BLaER1 treated with 17β-estradiol and CSF1 and Interleukin-3, amounts not matched to agents 10 nM and 100 nM (cell line): ENCODE measurements at regions not wholly inside any gene's neighbourhood (a gene's known extent, or its start where the extent isn't known, plus 50 kb on each side); places are given as distances from the start of the nearest gene placed in this dataset.
A peak's percentile ranks its signal among the peaks of the same experiment; 100 is the strongest.

Experiments used
- H3K27ac ChIP-seq, 11 experiments: shearing (Covaris generic); formaldehyde crosslinking; 2 replicates each; pipeline ENCODE4 v1.8.1; 2022
- H3K27me3 ChIP-seq, 11 experiments: shearing (Covaris generic); formaldehyde crosslinking; 2 replicates each; pipeline ENCODE4 v1.8.1; 2022
- H3K36me3 ChIP-seq, 11 experiments: shearing (Covaris generic); formaldehyde crosslinking; 2 replicates each; pipeline ENCODE4 v1.8.1; 2022
- H3K4me1 ChIP-seq, 10 experiments: shearing (Covaris generic); formaldehyde crosslinking; 2 replicates each; pipeline ENCODE4 v1.8.1; 2022
- H3K4me2 ChIP-seq, 11 experiments: shearing (Covaris generic); formaldehyde crosslinking; 2 replicates each; pipeline ENCODE4 v1.8.1; 2022
- H3K4me3 ChIP-seq, 10 experiments: shearing (Covaris generic); formaldehyde crosslinking; 2 replicates each; pipeline ENCODE4 v1.8.1; 2022
- H3K9ac ChIP-seq, 11 experiments: shearing (Covaris generic); formaldehyde crosslinking; 2 replicates each; pipeline ENCODE4 v1.8.1; 2022
- H3K9me3 ChIP-seq, 11 experiments: shearing (Covaris generic); formaldehyde crosslinking; replicated peaks in 1 of 11; 2 replicates each; pipeline ENCODE4 v1.8.1; 2022
- H4K20me1 ChIP-seq, 11 experiments: shearing (Covaris generic); formaldehyde crosslinking; 2 replicates each; pipeline ENCODE4 v1.8.1; 2022
- Cebpa-rat ChIP-seq, 11 experiments: shearing (Covaris generic); IDR thresholded peaks; 2 replicates each; pipeline ENCODE4 v1.8.1; 2022

GRCh38 chr5:92906798-92907376, 674.1 kb downstream of the NR2F1-AS1 start:
- H3K27ac ChIP-seq = no peak overlapping the region
- no peaks in the 10 kb centered on the region for H3K27me3 ChIP-seq
- no peak for TF ChIP-seq Cebpa-rat (IDR thresholded peaks at IDR 0.05)
- H3K9ac ChIP-seq = no peak overlapping the region
- peak overlapping the region in 1 of 11 experiments; percentile 78; a peak in 1 of 22 replicates for H3K4me2 ChIP-seq
- H3K9me3 ChIP-seq = no peaks in the 10 kb centered on the region
- H3K4me1 ChIP-seq = peaks cover 5 to 25% (median 16%) of the 10 kb centered on the region in 10 experiments
- no peaks in the 10 kb centered on the region for H3K36me3 ChIP-seq
- no peaks in the 10 kb centered on the region for H4K20me1 ChIP-seq
- H3K4me3 ChIP-seq = no peak overlapping the region

GRCh38 chr5:92904021-92904420, 677.0 kb downstream of the NR2F1-AS1 start:
- no peaks in the 10 kb centered on the region for H4K20me1 ChIP-seq
- no peak overlapping the region for H3K4me2 ChIP-seq
- no peaks in the 10 kb centered on the region for H3K9me3 ChIP-seq
- H3K36me3 ChIP-seq = no peaks in the 10 kb centered on the region
- no peak overlapping the region for H3K27ac ChIP-seq
- no peak overlapping the region for H3K9ac ChIP-seq
- no peak for TF ChIP-seq Cebpa-rat (IDR thresholded peaks at IDR 0.05)
- no peaks in the 10 kb centered on the region for H3K27me3 ChIP-seq
- H3K4me1 ChIP-seq = peaks cover 5 to 21% (median 14%) of the 10 kb centered on the region in 10 experiments
- H3K4me3 ChIP-seq = no peak overlapping the region

GRCh38 chr5:92899611-92900010, 681.4 kb downstream of the NR2F1-AS1 start:
- no peak overlapping the region for H3K4me3 ChIP-seq
- H3K4me1 ChIP-seq = no peaks in the 10 kb centered on the region
- no peak for TF ChIP-seq Cebpa-rat (IDR thresholded peaks at IDR 0.05)
- no peak overlapping the region for H3K4me2 ChIP-seq
- H3K27ac ChIP-seq = no peak overlapping the region
- no peak overlapping the region for H3K9ac ChIP-seq
- H3K9me3 ChIP-seq = no peaks in the 10 kb centered on the region
- no peaks in the 10 kb centered on the region for H3K36me3 ChIP-seq
- H3K27me3 ChIP-seq = no peaks in the 10 kb centered on the region
- no peaks in the 10 kb centered on the region for H4K20me1 ChIP-seq

- H3K27ac ChIP-seq = no peak overlapping the region
- no peaks in the 10 kb centered on the region for H3K27me3 ChIP-seq
- TF ChIP-seq Cebpa-rat (IDR thresholded peaks at IDR 0.05) = no peak
Measured at GRCh38 chr5:92896722-92897121, 684.3 kb downstream of the NR2F1-AS1 start.

GRCh38 chr5:92890841-92891244, 690.2 kb downstream of the NR2F1-AS1 start:
- no peak overlapping the region for H3K27ac ChIP-seq
- H3K4me1 ChIP-seq = no peaks in the 10 kb centered on the region
- no peak overlapping the region for H3K4me3 ChIP-seq
- no peaks in the 10 kb centered on the region for H3K9me3 ChIP-seq
- no peaks in the 10 kb centered on the region for H3K36me3 ChIP-seq
- H4K20me1 ChIP-seq = no peaks in the 10 kb centered on the region
- no peaks in the 10 kb centered on the region for H3K27me3 ChIP-seq
- H3K9ac ChIP-seq = no peak overlapping the region
- TF ChIP-seq Cebpa-rat (IDR thresholded peaks at IDR 0.05) = no peak
- no peak overlapping the region for H3K4me2 ChIP-seq

More at GRCh38 chr5:92896722-92897121, 684.3 kb downstream of the NR2F1-AS1 start:
- no peaks in the 10 kb centered on the region for H3K36me3 ChIP-seq
- H4K20me1 ChIP-seq = no peaks in the 10 kb centered on the region
- no peak overlapping the region for H3K4me2 ChIP-seq
- no peak overlapping the region for H3K4me3 ChIP-seq
- H3K4me1 ChIP-seq = no peaks in the 10 kb centered on the region
- no peak overlapping the region for H3K9ac ChIP-seq
- no peaks in the 10 kb centered on the region for H3K9me3 ChIP-seq

GRCh38 chr5:92889140-92889539, 691.9 kb downstream of the NR2F1-AS1 start:
- Histone ChIP-seq H3K4me3 (no peak overlapping the region), H3K9ac (no peak overlapping the region), H3K27ac (no peak overlapping the region), H3K9me3 (no peaks in the 10 kb centered on the region), H3K4me1 (peaks cover 0 to 5% (median 0%) of the 10 kb centered on the region in 10 experiments; a peak in 4 of 20 replicates), H3K4me2 (no peak overlapping the region), H3K36me3 (no peaks in the 10 kb centered on the region), H3K27me3 (no peaks in the 10 kb centered on the region), H4K20me1 (no peaks in the 10 kb centered on the region)
- no peak for TF ChIP-seq Cebpa-rat (IDR thresholded peaks at IDR 0.05)

- Histone ChIP-seq H3K27ac (no peak overlapping the region), H3K27me3 (no peaks in the 10 kb centered on the region), H3K4me2 (no peak overlapping the region), H4K20me1 (no peaks in the 10 kb centered on the region), H3K4me1 (peaks cover 0 to 9% (median 0%) of the 10 kb centered on the region in 10 experiments; a peak in 4 of 20 replicates), H3K9me3 (no peaks in the 10 kb centered on the region), H3K4me3 (no peak overlapping the region), H3K36me3 (no peaks in the 10 kb centered on the region), H3K9ac (no peak overlapping the region)
- no peak for TF ChIP-seq Cebpa-rat (IDR thresholded peaks at IDR 0.05)
Measured at GRCh38 chr5:92887254-92887653, 693.8 kb downstream of the NR2F1-AS1 start.

- Histone ChIP-seq H3K36me3 (no peaks in the 10 kb centered on the region), H3K4me3 (no peak overlapping the region), H3K9ac (no peak overlapping the region), H3K27me3 (no peaks in the 10 kb centered on the region), H3K4me2 (no peak overlapping the region), H3K4me1 (peaks cover 0 to 9% (median 0%) of the 10 kb centered on the region in 10 experiments; a peak in 4 of 20 replicates), H3K9me3 (no peaks in the 10 kb centered on the region), H3K27ac (no peak overlapping the region), H4K20me1 (no peaks in the 10 kb centered on the region)
- no peak for TF ChIP-seq Cebpa-rat (IDR thresholded peaks at IDR 0.05)
Measured at GRCh38 chr5:92886751-92887150, 694.3 kb downstream of the NR2F1-AS1 start.

- Histone ChIP-seq H3K9me3 (no peaks in the 10 kb centered on the region), H3K27me3 (no peaks in the 10 kb centered on the region), H3K4me1 (peaks cover 0 to 9% (median 0%) of the 10 kb centered on the region in 10 experiments; a peak in 4 of 20 replicates), H4K20me1 (no peaks in the 10 kb centered on the region), H3K9ac (no peak overlapping the region), H3K4me2 (no peak overlapping the region), H3K27ac (no peak overlapping the region), H3K4me3 (no peak overlapping the region), H3K36me3 (no peaks in the 10 kb centered on the region)
- no peak for TF ChIP-seq Cebpa-rat (IDR thresholded peaks at IDR 0.05)
Measured at GRCh38 chr5:92885950-92886349, 695.1 kb downstream of the NR2F1-AS1 start.

GRCh38 chr5:92884469-92884868, 696.5 kb downstream of the NR2F1-AS1 start:
- Histone ChIP-seq H3K4me2 (peak overlapping the region in 4 of 11 experiments; percentile 14 to 25 (median 22); a peak in 4 of 22 replicates), H4K20me1 (no peaks in the 10 kb centered on the region), H3K36me3 (no peaks in the 10 kb centered on the region), H3K9ac (no peak overlapping the region), H3K27me3 (no peaks in the 10 kb centered on the region), H3K27ac (no peak overlapping the region), H3K4me3 (no peak overlapping the region), H3K9me3 (no peaks in the 10 kb centered on the region), H3K4me1 (peaks cover 0 to 9% (median 0%) of the 10 kb centered on the region in 10 experiments; a peak in 4 of 20 replicates)
- no peak for TF ChIP-seq Cebpa-rat (IDR thresholded peaks at IDR 0.05)
